Stimulated activated CD8-positive, alpha-beta memory T cell treated with anti-CD3 and anti-CD28 coated beads, Interleukin-15, amount 100 ng/mL, for 4 hours (primary cell): ENCODE measurements at regions not wholly inside any gene's neighbourhood (a gene's known extent, or its start where the extent isn't known, plus 50 kb on each side); places are given as distances from the start of the nearest gene placed in this dataset.

Experiments
- DNase-seq, 2 donors: peaks; one replicate each; pipeline ENCODE4 v3.0.0-alpha.2; 2020; ENCODE audit warnings: low read depth in 2 of 2

GRCh38 chr4:10929818-10930217 lies 245.2 kb upstream of the CLNK start:
- no peak for DNase-seq

GRCh38 chr4:10925996-10926395 lies 241.4 kb upstream of the CLNK start:
- DNase-seq, result no peak

GRCh38 chr4:10924274-10924673 lies 239.7 kb upstream of the CLNK start:
- no peak for DNase-seq

GRCh38 chr4:10917566-10917965 lies 233.0 kb upstream of the CLNK start:
- no peak for DNase-seq

- DNase-seq, result no peak
Observed at GRCh38 chr4:10898072-10898471, 213.5 kb upstream of the CLNK start.

GRCh38 chr4:10897076-10897475 lies 212.5 kb upstream of the CLNK start:
- no peak for DNase-seq

GRCh38 chr4:10893395-10893794 lies 208.8 kb upstream of the CLNK start:
- DNase-seq, result no peak

- no peak for DNase-seq
Observed at GRCh38 chr4:10891866-10892265, 207.3 kb upstream of the CLNK start.

- no peak for DNase-seq
Observed at GRCh38 chr4:10889819-10890218, 205.3 kb upstream of the CLNK start.

GRCh38 chr4:10879411-10880110 lies 195.0 kb upstream of the CLNK start:
- DNase-seq, result no peak

GRCh38 chr4:10878861-10879260 lies 194.3 kb upstream of the CLNK start:
- DNase-seq, result no peak

GRCh38 chr4:10877076-10877475 lies 192.5 kb upstream of the CLNK start:
- DNase-seq, result no peak

- no peak for DNase-seq
Observed at GRCh38 chr4:10875144-10875799, 190.7 kb upstream of the CLNK start.

- no peak for DNase-seq
Observed at GRCh38 chr4:10873809-10874208, 189.2 kb upstream of the CLNK start.

- no peak for DNase-seq
Observed at GRCh38 chr4:10872833-10873517, 188.4 kb upstream of the CLNK start.

GRCh38 chr4:10866666-10867065 lies 182.1 kb upstream of the CLNK start:
- DNase-seq, result no peak

- DNase-seq, result no peak
Observed at GRCh38 chr4:10861036-10861435, 176.5 kb upstream of the CLNK start.

- DNase-seq, result no peak
Observed at GRCh38 chr4:10856271-10856782, 171.8 kb upstream of the CLNK start.

- DNase-seq, result no peak
Observed at GRCh38 chr4:10853196-10853595, 168.6 kb upstream of the CLNK start.

- DNase-seq, result no peak
Observed at GRCh38 chr4:10841697-10842096, 157.1 kb upstream of the CLNK start.

GRCh38 chr4:10837151-10837550 lies 152.6 kb upstream of the CLNK start:
- DNase-seq, result no peak

- DNase-seq, result no peak
Observed at GRCh38 chr4:10832806-10833628, 148.4 kb upstream of the CLNK start.
